HepG2 (cell line): ENCODE measurements at regions not wholly inside any gene's neighbourhood (a gene's known extent, or its start where the extent isn't known, plus 50 kb on each side); places are given as distances from the start of the nearest gene placed in this dataset.
A peak's percentile ranks its signal among the peaks of the same experiment; 100 is the strongest.

Experiments used
- ATAC-seq: fragments of 200-7000 bp; cut with Tn5 transposase; 3 replicates; pipeline ENCODE4 v1.9.1; 2020; ENCODE audit warnings: mild to moderate bottlenecking, moderate library complexity
- BruUV-seq: library from RNA; stranded (reverse); fragments of 400-500 nt; replicated peaks from 2 replicates; lab custom pipeline; 2021; lab: Mats Ljungman, UMichigan
- CTCF ChIA-PET: fragments of 300-600 bp; formaldehyde crosslinking; extraction: SDS; loops from one replicate; lab custom pipeline; 2021; ENCODE audit warnings: low total read pairs, inconsistent platforms, low intra/inter-chr PET ratio; lab: Yijun Ruan, JAX
- POLR2A ChIA-PET: fragments of 350-600 bp; sonication (Branson Sonifier 250); formaldehyde crosslinking; loops from one replicate; lab custom pipeline; 2020; ENCODE audit warnings: antibody characterized with exemption, inconsistent platforms; lab: Yijun Ruan, JAX
- DNase-seq: peaks from one replicate; pipeline ENCODE4 v3.0.0-alpha.2; 2015; ENCODE audit warnings: low spot score
- FAIRE-seq: peaks from 3 replicates; lab custom pipeline; 2011; peaks lifted over from hg19 to GRCh38; lab: Jason Lieb, UNC
- H2AFZ ChIP-seq: one replicate; pipeline ENCODE4 v1.6.1; 2011; ENCODE audit warnings: low read length, inconsistent platforms
- H3K27ac ChIP-seq: fragments of 300-600 bp; 3 replicates; pipeline ENCODE4 v1.8.0; 2011; ENCODE audit warnings: mixed run types, mild to moderate bottlenecking, mixed read lengths, low read length, inconsistent platforms; ENCODE audit not compliant: insufficient read depth; ENCODE audit errors: extremely low read length
- H3K27me3 ChIP-seq, 2 experiments: fragments of 200-600 bp in 1 of 2; 2 replicates in 1 of 2; 3 replicates in 1 of 2; pipeline versions ENCODE4 v1.6.0 to v1.8.0; 2011; ENCODE audit warnings: low read length in 2 of 2, mild to moderate bottlenecking in 2 of 2, moderate library complexity in 2 of 2, inconsistent platforms in 1 of 2; ENCODE audit not compliant: insufficient read depth in 2 of 2, control insufficient read depth in 1 of 2
- H3K36me3 ChIP-seq, 2 experiments: fragments of 200-600 bp in 1 of 2; replicated peaks in 1 of 2; 2 replicates in 1 of 2; 3 replicates in 1 of 2; pipeline versions ENCODE4 v1.5.1 to v1.8.0; 2011; ENCODE audit warnings: low read length in 2 of 2, inconsistent platforms in 1 of 2; ENCODE audit not compliant: insufficient read depth in 2 of 2, control insufficient read depth in 1 of 2
- H3K4me1 ChIP-seq: 2 replicates; pipeline ENCODE4 v1.5.1; 2012; ENCODE audit warnings: low read length, inconsistent platforms; ENCODE audit not compliant: insufficient read depth
- H3K4me2 ChIP-seq: 2 replicates; pipeline ENCODE4 v1.6.0; 2011; ENCODE audit warnings: low read depth, low read length, inconsistent platforms
- H3K4me3 ChIP-seq, 3 experiments: fragments of 200-600 bp in 1 of 3; sonication (generic), shearing (Covaris generic) in 1 of 3; replicated peaks in 1 of 3; 2 replicates each; pipeline ENCODE4 v1.5.1; 2011 to 2016; ENCODE audit warnings: low read length in 3 of 3, inconsistent platforms in 2 of 3, low read depth in 2 of 3, mild to moderate bottlenecking in 2 of 3, control low read depth in 1 of 3, mixed read lengths in 1 of 3; ENCODE audit not compliant: insufficient read depth in 1 of 3
- H3K79me2 ChIP-seq: one replicate; pipeline ENCODE4 v1.6.1; 2011; ENCODE audit warnings: low read length, inconsistent platforms; ENCODE audit not compliant: insufficient read depth
- H3K9ac ChIP-seq: 2 replicates; pipeline ENCODE4 v1.6.0; 2011; ENCODE audit warnings: mild to moderate bottlenecking, low read depth, low read length, inconsistent platforms; ENCODE audit not compliant: insufficient read depth
- H3K9me3 ChIP-seq: 2 replicates; pipeline ENCODE4 v1.5.1; 2012; ENCODE audit warnings: mild to moderate bottlenecking, low read length
- H4K20me1 ChIP-seq: 2 replicates; pipeline ENCODE4 v1.6.0; 2011; ENCODE audit warnings: inconsistent platforms, mild to moderate bottlenecking, low read length, moderate library complexity; ENCODE audit not compliant: insufficient read depth
- CENPT ChIP-seq: sonication (generic); formaldehyde crosslinking; IDR thresholded peaks from 2 replicates; pipeline ENCODE4 v1.8.0; 2022; ENCODE audit warnings: low read depth, mild to moderate bottlenecking, moderate library complexity, missing genetic modification reagents
- DPF2 ChIP-seq: sonication (generic); formaldehyde crosslinking; IDR thresholded peaks from 2 replicates; pipeline ENCODE4 v1.4.0; 2020; ENCODE audit warnings: mild to moderate bottlenecking, low read depth, missing genetic modification reagents, borderline replicate concordance
- FOSL2 ChIP-seq: sonication (generic); formaldehyde crosslinking; IDR thresholded peaks from 2 replicates; pipeline ENCODE4 v1.4.0; 2020; ENCODE audit warnings: missing genetic modification reagents
- NFE2L2 ChIP-seq: fragments of 150-350 bp; IDR thresholded peaks from 2 replicates; pipeline ENCODE4 v1.6.1; 2014; ENCODE audit warnings: low read length
- STAG1 ChIP-seq: sonication (generic); formaldehyde crosslinking; IDR thresholded peaks from 2 replicates; pipeline ENCODE4 v1.4.0; 2020; ENCODE audit warnings: missing genetic modification reagents
- TARDBP ChIP-seq: sonication (generic); formaldehyde crosslinking; IDR thresholded peaks from 2 replicates; pipeline ENCODE4 v1.8.0; 2022; ENCODE audit warnings: mild to moderate bottlenecking, missing genetic modification reagents
- TBX3 ChIP-seq: fragments of 450-650 bp; IDR thresholded peaks from 2 replicates; pipeline ENCODE4 v1.6.1; 2017; ENCODE audit warnings: antibody characterized with exemption, mild to moderate bottlenecking, inconsistent platforms, borderline replicate concordance
- TEAD3 ChIP-seq: optimal IDR thresholded peaks from 2 replicates; pipeline ENCODE3; 2016; ENCODE audit warnings: borderline replicate concordance
- ZNF570 ChIP-seq: sonication (generic); formaldehyde crosslinking; IDR thresholded peaks from 2 replicates; pipeline ENCODE4 v1.4.0; 2020; ENCODE audit warnings: mild to moderate bottlenecking, missing genetic modification reagents, borderline replicate concordance
- ZNF773 ChIP-seq: sonication (generic); formaldehyde crosslinking; IDR thresholded peaks from 2 replicates; pipeline ENCODE4 v1.4.0; 2020; ENCODE audit warnings: missing genetic modification reagents, borderline replicate concordance
- WGBS: methylation state at CpG from one replicate; pipeline ENCODE4 v1.1.6; 2017; ENCODE audit warnings: low lambda C conversion rate; 5-methylcytosine and 5-hydroxymethylcytosine counted together
- in situ Hi-C: cut with HindIII; loops from 2 replicates; pipeline ENCODE4 v1.10.0; 2017; ENCODE audit warnings: low pct_unique_long_range_greater_than_20kb; ENCODE audit not compliant: extremely low pct_ligation_motif_present
- intact Hi-C: fragments of 100-400 bp; cut with micrococcal nuclease; formaldehyde crosslinking; loops from one replicate; pipeline ENCODE4 v1.10.0; 2022; ENCODE audit not compliant: unreplicated experiment

GRCh38 chr3:135503760-135504686 lies 461.5 kb upstream of the PPP2R3A start (continued):
- TF ChIP-seq CENPT (CRISPR knock-in tag): no peak
- TF ChIP-seq TARDBP (CRISPR knock-in tag): no peak
- TF ChIP-seq TBX3: no peak
- no peak for TF ChIP-seq ZNF773 (CRISPR knock-in tag)
- peak; percentile 10 for TF ChIP-seq TEAD3 (CRISPR knock-in tag)
- TF ChIP-seq STAG1 (CRISPR knock-in tag): peak; percentile 80

GRCh38 chr3:135513106-135514059 lies 452.1 kb upstream of the PPP2R3A start:
- ATAC-seq (no peak), FAIRE-seq (no peak), DNase-seq (no peak)
- Histone ChIP-seq H3K4me1 (no peaks in the 10 kb centered on the region), H3K27ac (no peak overlapping the region), H3K4me3 (no peak overlapping the region), H3K9me3 (no peaks in the 10 kb centered on the region), H4K20me1 (no peaks in the 10 kb centered on the region), H3K4me2 (no peak overlapping the region), H3K9ac (no peak overlapping the region), H3K79me2 (no peaks in the 10 kb centered on the region), H3K27me3 (0 out of 5 replicates have a peak, but pooled peaks cover 0 to 3% of the 10 kb centered on the region in 2 experiments), H2AFZ (no peak overlapping the region), H3K36me3 (no peaks in the 10 kb centered on the region)
- ChIA-PET CTCF (no interaction called here), POLR2A (no interaction called here)
- 17% methylated on average over 5 of the region's 5 CpGs for WGBS
- intact Hi-C loops (no loop called here), in situ Hi-C loops (loop anchor here (25.0 kb wide), 1 partner anchor 901 kb away; no protein-coding TSS in a partner anchor)
- no TSS peak for BruUV-seq
- TF ChIP-seq NFE2L2 (0 out of 2 replicates have a peak, but pooled peaks have one; percentile 9), ZNF570 (CRISPR knock-in tag) (no peak), DPF2 (CRISPR knock-in tag) (no peak), FOSL2 (CRISPR knock-in tag) (0 out of 2 replicates have a peak, but pooled peaks have one; percentile 38)
